Nephron progenitor cell (in vitro differentiated cells): ENCODE measurements at regions not wholly inside any gene's neighbourhood (a gene's known extent, or its start where the extent isn't known, plus 50 kb on each side); places are given as distances from the start of the nearest gene placed in this dataset.

Source experiments
- DNase-seq: peaks from one replicate; pipeline ENCODE4 v3.0.0; 2021
- H3K27ac Mint-ChIP-seq: 2 replicates; pipeline ENCODE4 v1.8.0; 2021; ENCODE audit warnings: mild to moderate bottlenecking, moderate library complexity, mixed read lengths
- H3K27me3 Mint-ChIP-seq: 2 replicates; pipeline ENCODE4 v1.8.0; 2021; ENCODE audit warnings: mild to moderate bottlenecking, low read depth, mixed read lengths; ENCODE audit not compliant: poor library complexity
- H3K36me3 Mint-ChIP-seq: 2 replicates; pipeline ENCODE4 v1.8.0; 2021; ENCODE audit warnings: low read depth, mixed read lengths
- H3K4me1 Mint-ChIP-seq: 2 replicates; pipeline ENCODE4 v1.8.0; 2021; ENCODE audit warnings: mixed read lengths
- H3K4me3 Mint-ChIP-seq: 2 replicates; pipeline ENCODE4 v1.8.0; 2021; ENCODE audit warnings: mild to moderate bottlenecking, moderate library complexity, mixed read lengths
- H3K9me3 Mint-ChIP-seq: 2 replicates; pipeline ENCODE4 v1.8.0; 2021; ENCODE audit warnings: mild to moderate bottlenecking, moderate library complexity, mixed read lengths
- TF ChIP-seq, protein P1 (sequence below): fragments of 200-600 bp; sonication (generic); IDR thresholded peaks from 2 replicates; pipeline ENCODE4 v1.5.0; 2021; ENCODE audit warnings: antibody characterized with exemption

GRCh38 chr2:17416884-17417391, 101.3 kb downstream of the RAD51AP2 start:
- Mint-ChIP-seq H3K4me1 (no peaks in the 10 kb centered on the region), H3K9me3 (peaks cover 3% of the 10 kb centered on the region), H3K27ac (no peak overlapping the region), H3K4me3 (no peak overlapping the region), H3K36me3 (no peaks in the 10 kb centered on the region), H3K27me3 (peaks cover 5% of the 10 kb centered on the region)
- no peak for DNase-seq
- TF ChIP-seq, protein P1, sequence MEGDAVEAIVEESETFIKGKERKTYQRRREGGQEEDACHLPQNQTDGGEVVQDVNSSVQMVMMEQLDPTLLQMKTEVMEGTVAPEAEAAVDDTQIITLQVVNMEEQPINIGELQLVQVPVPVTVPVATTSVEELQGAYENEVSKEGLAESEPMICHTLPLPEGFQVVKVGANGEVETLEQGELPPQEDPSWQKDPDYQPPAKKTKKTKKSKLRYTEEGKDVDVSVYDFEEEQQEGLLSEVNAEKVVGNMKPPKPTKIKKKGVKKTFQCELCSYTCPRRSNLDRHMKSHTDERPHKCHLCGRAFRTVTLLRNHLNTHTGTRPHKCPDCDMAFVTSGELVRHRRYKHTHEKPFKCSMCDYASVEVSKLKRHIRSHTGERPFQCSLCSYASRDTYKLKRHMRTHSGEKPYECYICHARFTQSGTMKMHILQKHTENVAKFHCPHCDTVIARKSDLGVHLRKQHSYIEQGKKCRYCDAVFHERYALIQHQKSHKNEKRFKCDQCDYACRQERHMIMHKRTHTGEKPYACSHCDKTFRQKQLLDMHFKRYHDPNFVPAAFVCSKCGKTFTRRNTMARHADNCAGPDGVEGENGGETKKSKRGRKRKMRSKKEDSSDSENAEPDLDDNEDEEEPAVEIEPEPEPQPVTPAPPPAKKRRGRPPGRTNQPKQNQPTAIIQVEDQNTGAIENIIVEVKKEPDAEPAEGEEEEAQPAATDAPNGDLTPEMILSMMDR: no peak

DNA sequence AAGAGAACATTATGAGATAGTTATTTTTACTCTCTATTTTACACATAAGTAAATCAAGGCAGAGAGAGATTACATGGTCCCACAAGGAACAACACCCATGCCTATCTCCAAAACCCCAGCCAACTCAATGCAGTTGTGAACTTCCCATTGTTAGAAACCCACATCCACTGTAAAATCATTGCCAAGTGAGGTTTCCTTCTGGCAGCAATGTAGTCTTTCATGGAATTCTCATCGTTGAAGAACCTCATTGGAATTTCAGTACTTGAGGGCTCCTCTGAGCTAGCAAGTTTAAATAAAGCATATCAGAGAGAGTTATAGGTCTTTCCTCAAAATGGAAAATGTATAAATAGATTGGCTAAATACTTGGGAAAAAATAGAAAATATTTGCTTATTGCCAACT, 105.2 kb downstream of the RAD51AP2 start:
- Mint-ChIP-seq H3K27ac (no peak overlapping the region), H3K27me3 (peaks cover 9% of the 10 kb centered on the region), H3K4me3 (no peak overlapping the region), H3K9me3 (peaks cover 30% of the 10 kb centered on the region), H3K36me3 (peaks cover 4% of the 10 kb centered on the region), H3K4me1 (no peaks in the 10 kb centered on the region)
- TF ChIP-seq, protein P1: no peak
- no peak for DNase-seq

- Mint-ChIP-seq H3K36me3 (peaks cover 10% of the 10 kb centered on the region), H3K9me3 (peaks cover 44% of the 10 kb centered on the region), H3K27me3 (peaks cover 4% of the 10 kb centered on the region), H3K4me1 (no peaks in the 10 kb centered on the region), H3K27ac (no peak overlapping the region), H3K4me3 (no peak overlapping the region)
- TF ChIP-seq, protein P1: no peak
- no peak for DNase-seq
Measured at GRCh38 chr2:17401096-17401495, 117.1 kb downstream of the RAD51AP2 start.

DNA sequence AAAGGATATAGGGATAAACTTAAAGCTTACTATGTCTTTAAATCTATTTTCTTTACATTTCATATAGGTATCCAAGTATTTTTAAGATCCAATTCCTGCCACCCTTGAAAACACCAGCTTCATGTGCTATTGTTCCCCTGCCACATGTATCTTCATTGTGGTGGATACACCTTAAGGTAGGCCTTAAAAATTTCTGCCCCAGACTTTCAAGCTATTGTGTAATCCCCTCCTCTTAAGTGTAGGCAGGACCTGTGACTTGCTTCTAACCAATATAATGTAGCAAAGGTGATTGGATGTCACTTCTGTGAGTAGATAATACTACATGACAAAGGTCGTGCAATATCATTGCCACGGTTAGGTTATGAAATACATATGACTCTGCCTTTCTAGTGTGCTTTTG, 119.5 kb downstream of the RAD51AP2 start:
- TF ChIP-seq, protein P1: no peak
- Mint-ChIP-seq H3K4me3 (no peak overlapping the region), H3K27ac (no peak overlapping the region), H3K4me1 (no peaks in the 10 kb centered on the region), H3K36me3 (peaks cover 5% of the 10 kb centered on the region), H3K9me3 (peaks cover 29% of the 10 kb centered on the region), H3K27me3 (peaks cover 4% of the 10 kb centered on the region)
- DNase-seq: no peak

DNA sequence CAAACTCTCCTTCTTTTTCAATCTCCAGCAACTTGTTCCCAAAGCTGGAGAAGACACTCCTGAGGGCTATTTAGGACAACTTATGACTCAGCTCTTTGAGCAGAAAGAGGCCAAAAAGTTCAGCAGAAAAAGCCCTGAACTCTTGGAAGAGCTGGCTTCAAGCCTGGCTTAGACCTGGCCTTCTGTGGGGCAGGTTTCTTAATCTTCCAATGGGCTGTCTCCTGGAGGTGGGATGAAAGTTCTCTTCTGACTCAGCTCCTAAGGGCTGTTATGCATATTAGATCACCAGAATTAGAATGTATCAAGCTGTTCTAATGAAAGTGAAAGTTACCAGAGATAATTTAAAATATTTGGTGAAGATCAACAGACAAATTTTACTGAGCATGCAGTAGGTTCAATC, 129.4 kb downstream of the RAD51AP2 start:
- no peak for DNase-seq
- H3K4me3 Mint-ChIP-seq: no peak overlapping the region
- H3K36me3 Mint-ChIP-seq: no peaks in the 10 kb centered on the region
- H3K27me3 Mint-ChIP-seq: no peaks in the 10 kb centered on the region
- no peaks in the 10 kb centered on the region for H3K4me1 Mint-ChIP-seq
- TF ChIP-seq, protein P1: no peak
- H3K27ac Mint-ChIP-seq: no peak overlapping the region
- no peaks in the 10 kb centered on the region for H3K9me3 Mint-ChIP-seq

GRCh38 chr2:17387591-17387990, 130.6 kb downstream of the RAD51AP2 start:
- Mint-ChIP-seq H3K27me3 (no peaks in the 10 kb centered on the region), H3K4me1 (no peaks in the 10 kb centered on the region), H3K36me3 (no peaks in the 10 kb centered on the region), H3K9me3 (no peaks in the 10 kb centered on the region), H3K27ac (no peak overlapping the region), H3K4me3 (no peak overlapping the region)
- DNase-seq: no peak
- TF ChIP-seq, protein P1: no peak
